Epithelial cell of esophagus (primary cell): ENCODE measurements at regions not wholly inside any gene's neighbourhood (a gene's known extent, or its start where the extent isn't known, plus 50 kb on each side); places are given as distances from the start of the nearest gene placed in this dataset.
A peak's percentile ranks its signal among the peaks of the same experiment; 100 is the strongest.

Source experiments
- DNase-seq: peaks from one replicate; pipeline ENCODE4 v3.0.0; 2010; ENCODE audit warnings: low read depth
- H3K4me3 ChIP-seq: 2 replicates; pipeline ENCODE4 v1.5.1; 2011; ENCODE audit warnings: mild to moderate bottlenecking, low read length, control low read depth
- CTCF ChIP-seq: IDR thresholded peaks from 2 replicates; pipeline ENCODE4 v1.5.1; 2011; ENCODE audit warnings: low read depth, mild to moderate bottlenecking, low read length, control low read depth, inconsistent platforms; ENCODE audit not compliant: insufficient read depth; ENCODE audit errors: missing control alignments

- no peak overlapping the region for H3K4me3 ChIP-seq
- DNase-seq: no peak
- TF ChIP-seq CTCF: no peak
These were observed 132.6 kb upstream of the SHH start for GRCh38 chr7:155944901-155945300.

- DNase-seq: no peak
- H3K4me3 ChIP-seq: no peak overlapping the region
- no peak for TF ChIP-seq CTCF
These were observed 131.1 kb upstream of the SHH start for GRCh38 chr7:155943251-155943899.

- H3K4me3 ChIP-seq: no peak overlapping the region
- TF ChIP-seq CTCF: no peak
- no peak for DNase-seq
These were observed 130.1 kb upstream of the SHH start for GRCh38 chr7:155942226-155942950.

- H3K4me3 ChIP-seq: no peak overlapping the region
- DNase-seq: no peak
- TF ChIP-seq CTCF: no peak
These were observed 129.4 kb upstream of the SHH start for GRCh38 chr7:155941688-155942087.

- no peak for DNase-seq
- TF ChIP-seq CTCF: no peak
These were observed 127.1 kb upstream of the SHH start for GRCh38 chr7:155939350-155939749.

GRCh38 chr7:155938129-155938528, 125.9 kb upstream of the SHH start:
- peak; percentile 22 for DNase-seq
- no peak for TF ChIP-seq CTCF
- no peak overlapping the region for H3K4me3 ChIP-seq

More at GRCh38 chr7:155939350-155939749, 127.1 kb upstream of the SHH start:
- no peak overlapping the region for H3K4me3 ChIP-seq
